ENCODE measurements at regions not wholly inside any gene's neighbourhood (a gene's known extent, or its start where the extent isn't known, plus 50 kb on each side); places are given as distances from the start of the nearest gene placed in this dataset.
"Not testable (repeated sequence)": the region's sequence is repeated elsewhere in the genome, so short reads cannot be mapped to it uniquely, and the experiment has no call there.

GRCh38 chr2:12484536-12485115 is 232.1 kb upstream of the TRIB2 start:
- DNase-seq, result no peak

GRCh38 chr2:12486205-12487118 is 230.3 kb upstream of the TRIB2 start:
- no peak for DNase-seq

DNA sequence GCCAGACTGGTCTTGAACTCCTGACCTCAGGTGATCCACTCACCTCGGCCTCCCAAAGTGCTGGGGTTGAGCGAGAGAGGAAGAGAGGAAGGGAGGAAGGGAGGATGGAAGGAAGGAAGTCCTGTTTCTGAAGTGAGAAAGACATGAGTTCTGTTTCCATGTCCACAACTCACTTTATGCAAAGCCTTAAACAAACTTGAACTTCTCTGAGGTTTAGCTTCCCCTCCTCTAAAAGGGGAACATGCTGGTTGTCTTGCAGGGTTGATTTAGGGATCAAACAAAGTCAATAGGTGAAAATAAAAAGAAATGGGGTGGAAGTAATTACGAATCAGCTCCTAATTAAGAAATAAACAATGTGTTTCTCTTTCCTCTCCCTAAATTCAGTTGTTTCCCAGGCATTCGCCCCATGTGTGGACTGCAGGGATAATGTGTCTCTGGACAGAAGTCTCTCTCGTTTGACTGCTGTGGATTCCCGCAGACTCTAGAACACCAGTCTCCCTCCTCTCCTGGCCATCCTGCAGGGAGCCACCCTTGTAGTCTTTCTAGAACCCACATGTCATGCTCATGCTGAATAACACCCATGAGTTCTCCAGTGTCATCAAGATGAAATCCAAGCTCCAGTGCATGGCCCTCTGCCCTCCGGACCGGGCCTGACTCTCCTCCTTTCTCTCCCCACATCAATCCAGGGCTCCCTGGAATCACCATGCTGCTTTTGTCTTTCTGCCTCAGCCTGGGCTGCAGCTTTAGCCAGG is 229.3 kb upstream of the TRIB2 start:
- DNase-seq, result no peak

DNA sequence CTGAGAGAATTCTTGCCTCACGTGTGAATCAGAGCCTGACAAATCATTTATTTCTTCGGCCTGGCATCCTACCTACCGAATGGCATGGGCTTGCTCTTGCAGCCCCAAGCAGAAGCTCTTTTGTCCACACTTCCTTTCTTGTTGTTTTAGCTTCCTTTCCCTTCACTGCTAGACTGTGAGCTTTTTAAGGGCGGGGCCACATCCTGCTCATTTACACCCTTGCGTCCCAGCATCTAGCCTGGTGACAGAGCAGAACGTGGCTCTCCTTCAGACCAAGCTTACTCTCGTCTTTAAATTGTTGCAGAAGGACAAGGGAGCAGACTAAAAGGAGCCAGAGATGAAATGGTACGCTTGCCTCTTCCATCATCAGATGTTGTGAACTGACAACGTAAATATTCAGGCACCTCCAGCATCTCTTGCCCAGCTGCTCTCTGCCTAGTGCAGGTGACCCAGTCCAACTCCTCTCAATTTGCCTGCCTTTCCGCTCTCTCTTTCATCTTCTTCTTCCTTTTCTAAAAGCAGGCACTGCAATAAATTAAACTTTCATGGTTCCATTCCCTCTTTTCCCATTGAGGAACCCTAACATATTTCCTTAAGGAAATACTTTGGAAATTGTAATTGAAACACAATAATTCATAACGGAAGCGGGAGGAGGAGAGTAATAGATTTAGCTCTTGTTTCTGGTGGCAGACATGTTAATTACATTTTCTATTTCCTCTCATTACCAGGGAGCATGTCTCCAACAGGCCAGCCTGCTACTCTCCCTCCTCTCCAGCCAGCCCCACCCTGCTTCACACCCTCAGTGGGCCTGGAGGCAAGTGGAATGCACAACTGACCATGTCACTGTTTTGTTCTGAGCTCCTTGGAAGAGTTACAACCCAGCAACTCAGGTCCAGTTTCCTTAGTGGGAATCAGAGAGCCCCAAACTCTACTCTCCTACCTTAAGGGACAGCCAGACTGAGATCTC is 228.1 kb upstream of the TRIB2 start:
- DNase-seq, result no peak

DNA sequence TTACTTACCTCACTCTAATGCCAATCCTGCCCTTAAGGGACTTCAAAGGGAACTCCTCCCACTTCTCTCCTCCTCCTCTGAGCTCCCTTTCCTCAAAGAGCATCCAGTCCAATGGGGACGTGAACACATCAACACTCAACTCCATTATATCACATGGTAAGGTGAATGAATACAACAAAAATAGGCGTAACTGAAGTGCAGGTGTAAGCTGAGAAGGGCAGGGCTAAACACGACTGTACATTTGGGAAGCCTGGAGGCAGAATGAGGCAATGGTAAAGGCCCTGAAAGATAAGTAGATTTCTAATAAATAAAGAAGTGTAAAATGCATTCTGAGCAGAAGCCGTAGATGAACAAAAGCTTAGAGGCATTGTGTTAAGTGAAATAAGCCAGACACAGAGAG is 226.1 kb upstream of the TRIB2 start:
- DNase-seq, result no peak

DNA sequence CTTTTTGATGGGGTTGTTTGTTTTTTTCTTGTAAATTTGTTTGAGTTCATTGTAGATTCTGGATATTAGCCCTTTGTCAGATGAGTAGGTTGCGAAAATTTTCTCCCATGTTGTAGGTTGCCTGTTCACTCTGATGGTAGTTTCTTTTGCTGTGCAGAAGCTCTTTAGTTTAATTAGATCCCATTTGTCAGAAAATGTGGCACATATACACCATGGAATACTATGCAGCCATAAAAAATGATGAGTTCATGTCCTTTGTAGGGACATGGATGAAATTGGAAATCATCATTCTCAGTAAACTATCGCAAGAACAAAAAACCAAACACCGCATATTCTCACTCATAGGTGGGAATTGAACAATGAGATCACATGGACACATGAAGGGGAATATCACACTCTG is 224.4 kb upstream of the TRIB2 start:
- not testable (repeated sequence) for DNase-seq

GRCh38 chr2:12493031-12493513 is 223.7 kb upstream of the TRIB2 start:
- DNase-seq, result no peak

- no peak for DNase-seq
Observed at GRCh38 chr2:12495247-12495868, 221.4 kb upstream of the TRIB2 start.

- no peak for DNase-seq
Observed at GRCh38 chr2:12498286-12498685, 218.4 kb upstream of the TRIB2 start.

DNA sequence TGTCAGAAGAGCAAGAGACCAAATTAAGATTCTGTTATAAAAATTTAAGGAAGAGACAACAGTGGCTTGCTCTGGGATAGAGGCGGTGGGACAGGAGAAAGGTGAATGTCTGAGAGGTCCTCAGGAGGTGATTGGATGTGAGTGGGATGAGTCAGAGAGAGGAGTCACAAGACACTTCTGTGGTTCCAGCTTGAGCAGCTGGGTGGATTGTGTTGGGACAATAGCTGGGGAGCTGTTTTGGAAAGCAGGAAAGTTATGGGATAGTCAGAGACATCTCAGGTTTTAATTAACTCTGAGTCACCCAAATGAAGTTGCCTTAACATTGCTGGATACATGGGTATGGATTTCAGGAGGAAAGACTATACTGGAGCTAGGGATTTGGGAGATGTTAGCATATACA is 218.0 kb upstream of the TRIB2 start:
- DNase-seq, result no peak

GRCh38 chr2:12500899-12501298 is 215.8 kb upstream of the TRIB2 start:
- DNase-seq, result no peak

DNA sequence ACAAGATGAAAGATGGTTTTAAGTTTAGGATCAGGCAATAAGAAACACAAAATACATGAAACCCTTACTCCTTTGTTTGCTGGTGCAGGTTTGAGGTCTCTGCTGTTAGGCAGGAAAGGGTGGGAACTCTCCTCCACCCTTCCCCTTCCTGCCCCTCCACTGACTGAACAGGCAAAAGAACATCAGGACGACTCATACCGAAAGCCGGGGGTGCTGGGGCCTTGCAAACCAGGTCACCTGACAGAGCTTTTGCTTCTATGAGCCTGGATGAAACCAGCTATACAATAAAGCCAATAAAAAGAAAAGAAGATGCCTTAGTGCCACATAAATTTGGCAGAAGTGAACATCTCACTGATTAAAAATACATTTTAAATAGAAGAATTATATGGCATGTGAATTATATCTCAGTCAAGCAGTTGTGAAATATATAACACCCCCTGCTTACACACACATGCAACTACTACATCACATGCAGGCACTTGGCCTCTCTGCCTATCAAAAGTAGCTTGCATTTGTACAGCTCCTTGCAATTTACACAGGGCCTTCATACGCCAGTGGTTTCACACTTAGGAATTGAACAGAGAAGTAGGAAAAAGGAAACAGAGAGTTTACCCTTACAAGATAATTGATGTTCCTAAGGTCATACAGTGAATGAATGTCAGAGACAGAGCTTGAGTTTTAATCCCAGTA is 215.1 kb upstream of the TRIB2 start:
- no peak for DNase-seq

DNA sequence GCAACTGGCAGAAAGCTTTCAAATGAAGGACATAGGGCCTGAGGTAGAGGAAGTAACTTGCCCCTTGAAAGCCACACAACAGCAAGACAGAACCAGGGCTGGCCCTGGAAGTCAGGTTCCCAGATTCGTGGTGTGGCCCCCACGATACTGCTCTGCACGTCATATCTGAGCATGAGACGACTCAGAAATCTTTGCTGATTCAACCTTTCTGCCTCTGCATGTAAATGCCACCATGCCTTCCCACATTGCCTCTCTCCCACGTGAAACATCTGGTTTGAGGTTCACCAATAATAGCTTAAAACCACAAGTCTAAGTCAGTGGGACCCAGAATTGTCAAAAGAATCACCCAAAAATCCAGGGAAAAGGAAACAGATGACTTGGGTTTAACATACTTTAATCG is 214.0 kb upstream of the TRIB2 start:
- DNase-seq, result no peak

DNA sequence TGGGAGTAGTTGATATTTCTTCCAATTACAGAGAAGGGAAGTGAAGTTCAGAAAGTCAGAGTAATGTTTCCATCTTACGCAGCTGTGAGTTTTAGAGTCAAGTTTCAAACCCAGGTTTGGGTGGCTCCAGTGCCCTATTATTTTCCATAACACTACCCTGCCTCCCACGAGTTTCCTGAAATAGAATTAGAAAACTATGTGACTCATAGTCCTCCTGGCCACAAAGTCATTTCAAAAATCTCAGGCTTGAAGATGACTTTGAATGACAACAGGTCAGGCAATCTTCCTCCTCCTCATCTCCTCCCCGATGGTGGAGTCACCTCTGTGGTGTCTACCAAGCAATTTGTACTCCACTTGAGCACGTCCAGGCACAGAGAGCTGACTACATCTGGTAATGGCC is 212.3 kb upstream of the TRIB2 start:
- no peak for DNase-seq

- no peak for DNase-seq
Observed at GRCh38 chr2:12506846-12507245, 209.9 kb upstream of the TRIB2 start.

- DNase-seq, result no peak
Observed at GRCh38 chr2:12507295-12507694, 209.4 kb upstream of the TRIB2 start.

GRCh38 chr2:12510070-12510469 is 206.7 kb upstream of the TRIB2 start:
- DNase-seq, result no peak

DNA sequence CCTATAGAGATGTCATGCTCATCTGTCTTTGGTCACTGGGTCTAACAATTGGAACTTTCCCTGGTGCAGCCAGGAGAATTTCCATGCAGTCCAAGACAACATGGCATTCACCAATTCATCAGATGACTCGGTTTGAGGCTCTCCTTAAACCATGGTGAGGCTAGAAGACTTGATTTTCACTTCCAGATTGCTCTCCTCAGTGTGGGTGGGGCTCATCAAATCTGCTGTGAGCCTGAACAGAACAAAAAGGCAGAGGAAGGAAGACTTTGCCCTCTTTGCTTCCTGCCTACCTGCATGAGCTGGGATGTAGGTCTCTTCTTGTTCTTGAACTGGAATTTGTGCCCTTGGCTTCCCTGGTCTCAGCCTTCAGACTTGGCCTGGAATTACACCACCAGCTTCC is 203.4 kb upstream of the TRIB2 start:
- DNase-seq, result no peak

DNA sequence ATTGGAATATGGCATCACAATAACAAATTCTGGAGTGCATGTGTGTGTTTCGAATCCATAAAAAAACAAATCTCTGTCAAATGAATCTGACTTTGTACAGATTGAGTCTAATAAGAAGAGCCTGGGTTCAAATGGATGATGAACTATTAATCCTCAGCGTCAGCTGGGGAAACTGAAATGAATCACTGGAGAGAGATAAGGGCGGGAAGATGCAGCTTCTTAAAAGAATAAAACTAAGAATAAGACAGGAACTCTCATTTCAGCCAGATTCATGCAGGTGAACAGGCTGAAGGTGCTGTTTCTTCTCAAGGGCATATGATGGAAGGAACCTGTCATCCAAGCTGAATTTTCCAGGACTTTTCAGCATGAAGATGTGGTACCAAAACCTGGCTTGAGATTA is 202.6 kb upstream of the TRIB2 start:
- no peak for DNase-seq

DNA sequence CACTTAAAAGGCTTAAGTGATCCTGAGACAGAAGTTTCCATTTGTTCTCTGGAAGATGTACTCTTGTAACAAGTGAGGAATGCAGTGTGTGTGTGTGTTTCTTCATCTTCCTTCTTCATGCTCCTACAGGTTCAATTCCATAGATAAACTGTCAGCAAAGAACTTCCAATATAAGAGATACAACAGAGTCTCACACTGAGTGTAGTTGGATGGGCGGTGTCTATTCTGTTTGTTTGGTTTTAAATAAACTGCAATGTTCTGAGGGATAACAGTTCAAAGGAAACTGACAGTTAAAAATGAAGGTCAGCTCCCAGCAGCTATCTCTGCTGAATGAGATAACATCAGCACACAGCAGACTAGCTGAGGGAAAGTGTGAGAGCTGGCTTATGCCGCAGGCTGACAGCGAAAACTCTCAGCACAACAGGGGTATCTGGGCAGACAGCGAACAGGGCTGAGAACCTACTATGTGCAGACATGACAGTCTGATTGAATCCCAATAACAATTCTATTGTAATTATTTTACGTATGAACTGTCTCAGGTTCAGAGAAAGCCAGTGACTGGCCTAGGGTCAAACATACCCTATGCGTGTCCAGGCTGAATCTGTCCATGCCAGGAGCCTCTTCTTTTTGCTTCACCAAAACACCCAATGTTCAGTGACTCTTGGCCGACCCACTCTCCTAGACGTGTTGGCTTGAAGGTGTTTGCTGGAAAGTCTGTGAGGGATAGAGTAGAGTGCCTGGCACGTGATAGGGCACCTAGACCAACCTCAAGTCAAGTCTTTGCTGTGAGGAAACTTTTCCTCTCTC is 201.9 kb upstream of the TRIB2 start:
- DNase-seq, result no peak

DNA sequence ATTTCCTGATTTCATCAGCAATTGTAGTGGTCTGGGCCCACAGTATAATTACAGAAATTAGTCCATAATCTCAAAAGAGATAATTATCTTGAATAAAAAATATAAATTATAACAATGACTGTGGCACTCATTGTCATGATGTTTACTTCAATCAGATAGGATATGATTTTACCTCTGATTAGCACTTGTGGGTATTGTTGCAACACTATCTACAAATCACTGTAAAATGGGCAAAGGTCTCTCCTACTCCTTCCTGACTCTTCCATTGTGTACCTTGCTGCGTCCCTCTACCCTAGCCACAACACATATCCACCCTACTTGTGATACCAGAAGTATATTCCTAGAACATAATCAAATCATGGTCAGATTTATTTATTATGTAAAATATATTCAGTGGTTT is 200.9 kb upstream of the TRIB2 start:
- DNase-seq, result no peak

Measured in NCI-H510A (cell line).